ENCODE measurements at regions not wholly inside any gene's neighbourhood (a gene's known extent, or its start where the extent isn't known, plus 50 kb on each side); places are given as distances from the start of the nearest gene placed in this dataset.
"Not testable (repeated sequence)": the region's sequence is repeated elsewhere in the genome, so short reads cannot be mapped to it uniquely, and the experiment has no call there.

DNA sequence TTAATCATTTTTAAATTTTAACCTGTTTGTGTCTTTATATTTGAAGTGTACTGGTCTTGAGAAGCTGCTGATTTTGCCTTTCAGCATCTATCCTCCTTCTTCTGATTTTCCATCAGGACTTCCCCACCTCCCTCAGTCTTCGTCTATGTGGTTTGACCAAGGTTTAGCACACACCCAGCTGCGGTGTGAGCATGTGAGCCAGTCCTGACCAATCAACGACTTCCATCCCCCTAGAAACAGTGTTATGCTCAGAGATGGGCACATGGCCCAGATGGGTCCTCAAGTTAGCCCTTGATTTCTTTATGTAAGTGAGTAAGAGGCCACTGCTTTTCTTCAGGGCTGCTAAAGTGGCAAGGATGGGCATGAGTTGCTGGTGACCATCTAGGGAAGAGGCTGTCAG lies 190.8 kb downstream of the MATN1 start:
- Mint-ChIP-seq H3K27me3 (peaks cover 11% of the 10 kb centered on the region), H3K4me3 (no peak overlapping the region), H3K27ac (no peak overlapping the region), H3K36me3 (ENCODE audit: low read depth) (no peaks in the 10 kb centered on the region), H3K9me3 (no peaks in the 10 kb centered on the region), H3K4me1 (no peaks in the 10 kb centered on the region)
- intact Hi-C loops (cut with micrococcal nuclease): no loop called here
- DNase-seq: no peak

DNA sequence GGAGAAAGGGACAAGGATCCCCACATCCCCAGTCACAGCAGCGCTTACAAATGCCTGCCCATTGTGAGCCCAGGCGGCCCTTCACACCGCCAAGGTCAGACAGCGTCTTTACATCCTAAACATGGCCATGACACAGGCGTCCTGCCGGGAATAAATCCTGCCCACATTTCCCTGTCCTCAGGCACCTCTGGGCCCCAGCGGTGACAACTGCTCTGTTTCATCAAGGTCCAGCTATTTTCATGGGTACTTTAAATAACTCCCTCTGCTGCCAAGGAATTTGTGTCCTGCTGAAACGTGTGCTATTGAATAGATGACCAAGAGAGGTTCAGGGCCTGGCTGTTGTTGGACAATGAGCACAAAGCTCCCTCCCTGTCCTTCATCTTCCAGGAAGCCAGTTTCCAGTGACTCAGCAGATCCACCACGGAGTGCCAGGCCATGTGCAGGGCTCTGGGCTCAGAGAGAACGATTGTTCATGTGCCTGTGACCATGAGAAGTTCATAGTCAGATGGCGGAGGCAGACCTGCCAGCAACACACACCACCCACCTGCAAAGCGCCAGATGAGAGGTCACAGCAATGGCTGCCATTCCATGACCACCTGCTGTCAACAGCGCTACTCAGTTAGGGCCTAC lies 195.8 kb downstream of the MATN1 start:
- no peaks in the 10 kb centered on the region for H3K4me1 Mint-ChIP-seq
- no peak overlapping the region for H3K27ac Mint-ChIP-seq
- no peak overlapping the region for H3K4me3 Mint-ChIP-seq
- intact Hi-C loops (cut with micrococcal nuclease): no loop called here
- no peaks in the 10 kb centered on the region for H3K9me3 Mint-ChIP-seq
- H3K36me3 Mint-ChIP-seq (ENCODE audit: low read depth): no peaks in the 10 kb centered on the region
- no peak for DNase-seq
- H3K27me3 Mint-ChIP-seq: peaks cover 9% of the 10 kb centered on the region

DNA sequence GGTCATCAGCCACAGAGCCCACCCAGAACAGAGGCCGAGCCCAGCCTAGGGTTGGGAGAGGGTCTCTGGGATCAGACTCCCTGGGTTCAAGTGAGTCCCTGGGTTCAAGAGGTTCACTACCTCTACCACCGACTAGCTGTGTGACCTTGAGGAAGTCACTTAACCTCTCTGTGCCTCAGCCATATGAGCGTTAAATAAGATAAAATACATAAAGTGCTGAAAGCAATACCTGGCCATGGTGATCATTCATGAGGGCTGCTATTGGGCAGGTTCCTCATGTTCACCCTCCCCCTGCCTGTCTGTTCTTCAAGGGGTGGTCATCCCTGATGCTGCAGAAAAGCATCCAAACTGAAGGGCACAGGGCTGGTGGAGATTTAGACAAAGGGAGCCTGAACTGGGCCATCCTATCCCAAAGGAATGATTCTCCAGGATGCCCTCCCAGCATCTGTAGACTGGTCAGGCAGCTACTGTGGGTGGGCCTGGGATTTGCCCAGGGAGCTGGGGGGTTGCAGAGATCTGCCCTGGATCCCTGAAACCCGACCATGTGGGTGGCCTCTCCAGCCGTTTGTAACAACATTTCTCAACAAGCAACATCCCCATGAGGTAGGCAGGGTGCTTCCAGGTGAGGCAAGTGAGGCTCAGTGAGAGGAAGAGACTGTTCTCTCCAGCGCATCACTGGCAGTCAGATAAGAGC lies 196.6 kb downstream of the MATN1 start:
- Mint-ChIP-seq H3K4me1 (no peaks in the 10 kb centered on the region), H3K9me3 (no peaks in the 10 kb centered on the region), H3K27me3 (peaks cover 8% of the 10 kb centered on the region), H3K36me3 (ENCODE audit: low read depth) (no peaks in the 10 kb centered on the region), H3K27ac (no peak overlapping the region), H3K4me3 (no peak overlapping the region)
- intact Hi-C loops (cut with micrococcal nuclease): no loop called here
- DNase-seq: no peak

DNA sequence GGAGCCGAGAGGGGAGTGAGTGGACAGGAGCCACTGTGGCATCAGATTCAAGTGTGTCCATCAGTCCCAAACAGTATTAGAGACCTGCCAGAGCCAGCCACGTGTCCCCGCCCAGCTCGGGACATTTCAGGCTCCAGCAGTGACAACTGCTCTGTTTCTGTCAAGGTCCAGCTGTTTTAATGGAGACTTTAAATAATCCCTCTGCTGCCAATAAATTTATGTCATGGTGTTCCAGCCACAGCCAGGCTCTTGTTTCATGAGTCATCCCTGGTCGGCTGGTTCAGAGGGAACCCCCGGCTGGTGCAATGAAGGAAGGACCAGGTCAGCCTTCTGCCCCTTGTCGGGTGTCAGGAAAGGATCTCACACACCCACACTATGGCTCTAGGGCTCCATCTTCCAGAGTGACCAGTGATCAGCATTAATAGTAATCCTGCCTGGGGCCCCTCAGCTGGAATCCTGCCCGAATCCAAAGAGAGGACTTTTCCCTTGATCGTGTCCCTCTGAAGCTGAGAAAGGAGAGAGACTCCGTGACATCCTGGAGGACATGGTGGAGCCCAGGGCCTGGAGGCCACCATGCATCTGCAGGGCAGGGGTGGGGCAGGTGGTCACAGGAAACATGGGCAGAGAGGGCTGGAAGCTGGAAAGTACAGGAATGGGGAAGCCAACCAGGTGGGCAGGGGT lies 197.3 kb downstream of the MATN1 start:
- Mint-ChIP-seq H3K9me3 (no peaks in the 10 kb centered on the region), H3K4me1 (no peaks in the 10 kb centered on the region), H3K4me3 (no peak overlapping the region), H3K27me3 (peaks cover 7% of the 10 kb centered on the region), H3K36me3 (ENCODE audit: low read depth) (no peaks in the 10 kb centered on the region), H3K27ac (no peak overlapping the region)
- intact Hi-C loops (cut with micrococcal nuclease): no loop called here
- DNase-seq: no peak

- no peak overlapping the region for H3K4me3 Mint-ChIP-seq
- no peaks in the 10 kb centered on the region for H3K4me1 Mint-ChIP-seq
- H3K9me3 Mint-ChIP-seq: no peaks in the 10 kb centered on the region
- no peak for DNase-seq
- intact Hi-C loops (cut with micrococcal nuclease): no loop called here
- H3K36me3 Mint-ChIP-seq (ENCODE audit: low read depth): no peaks in the 10 kb centered on the region
- H3K27ac Mint-ChIP-seq: no peak overlapping the region
- H3K27me3 Mint-ChIP-seq: peaks cover 5% of the 10 kb centered on the region
Measured at GRCh38 chr1:30525631-30525970, 197.8 kb downstream of the MATN1 start.

DNA sequence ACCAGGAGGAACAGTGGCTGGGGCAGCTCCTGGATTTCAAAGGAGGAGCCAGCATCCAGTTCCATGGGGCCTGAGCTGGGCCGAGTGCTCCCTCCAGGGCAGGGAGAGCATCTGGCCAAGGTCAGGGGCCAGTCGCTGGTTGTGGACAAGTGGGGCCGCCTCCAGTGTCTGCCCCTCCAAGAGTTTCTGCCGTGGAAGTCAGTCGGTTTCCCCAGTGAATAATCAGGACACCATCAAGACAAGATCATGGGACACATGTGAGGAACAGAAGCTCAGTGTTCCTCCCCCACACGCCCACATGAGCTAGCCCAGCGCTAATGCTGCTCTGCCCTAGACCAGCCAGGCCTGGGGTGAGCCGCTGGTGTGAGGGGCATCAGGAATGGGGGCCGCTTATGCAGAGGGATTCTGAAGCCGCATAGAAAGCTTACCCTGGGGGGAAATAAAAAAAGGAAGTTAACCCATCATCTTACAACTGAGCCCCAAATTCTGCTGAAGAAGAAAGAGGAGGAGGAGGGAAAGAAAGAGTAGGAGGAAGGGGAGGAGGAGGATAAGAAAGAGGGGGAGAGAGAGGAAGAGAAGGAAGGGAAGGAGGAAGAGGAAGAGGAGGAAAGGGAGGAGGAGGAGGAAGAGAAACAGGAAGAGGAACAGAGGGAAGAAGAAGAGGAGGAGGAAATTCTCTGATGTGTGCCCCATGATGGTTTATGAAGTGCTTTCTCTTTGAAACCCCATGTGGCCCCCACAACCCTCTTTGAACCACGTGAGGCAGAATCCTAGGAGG lies 198.4 kb downstream of the MATN1 start:
- Mint-ChIP-seq H3K27me3 (peaks cover 4% of the 10 kb centered on the region), H3K27ac (no peak overlapping the region), H3K36me3 (ENCODE audit: low read depth) (no peaks in the 10 kb centered on the region), H3K4me3 (no peak overlapping the region), H3K9me3 (no peaks in the 10 kb centered on the region), H3K4me1 (no peaks in the 10 kb centered on the region)
- intact Hi-C loops (cut with micrococcal nuclease): no loop called here
- DNase-seq: no peak

GRCh38 chr1:30524025-30524555 lies 199.3 kb downstream of the MATN1 start:
- H3K27ac Mint-ChIP-seq; H3K36me3 Mint-ChIP-seq (ENCODE audit: low read depth); DNase-seq; H3K9me3 Mint-ChIP-seq; H3K4me3 Mint-ChIP-seq; H3K27me3 Mint-ChIP-seq; intact Hi-C loops (cut with micrococcal nuclease); H3K4me1 Mint-ChIP-seq: not testable (repeated sequence)

DNA sequence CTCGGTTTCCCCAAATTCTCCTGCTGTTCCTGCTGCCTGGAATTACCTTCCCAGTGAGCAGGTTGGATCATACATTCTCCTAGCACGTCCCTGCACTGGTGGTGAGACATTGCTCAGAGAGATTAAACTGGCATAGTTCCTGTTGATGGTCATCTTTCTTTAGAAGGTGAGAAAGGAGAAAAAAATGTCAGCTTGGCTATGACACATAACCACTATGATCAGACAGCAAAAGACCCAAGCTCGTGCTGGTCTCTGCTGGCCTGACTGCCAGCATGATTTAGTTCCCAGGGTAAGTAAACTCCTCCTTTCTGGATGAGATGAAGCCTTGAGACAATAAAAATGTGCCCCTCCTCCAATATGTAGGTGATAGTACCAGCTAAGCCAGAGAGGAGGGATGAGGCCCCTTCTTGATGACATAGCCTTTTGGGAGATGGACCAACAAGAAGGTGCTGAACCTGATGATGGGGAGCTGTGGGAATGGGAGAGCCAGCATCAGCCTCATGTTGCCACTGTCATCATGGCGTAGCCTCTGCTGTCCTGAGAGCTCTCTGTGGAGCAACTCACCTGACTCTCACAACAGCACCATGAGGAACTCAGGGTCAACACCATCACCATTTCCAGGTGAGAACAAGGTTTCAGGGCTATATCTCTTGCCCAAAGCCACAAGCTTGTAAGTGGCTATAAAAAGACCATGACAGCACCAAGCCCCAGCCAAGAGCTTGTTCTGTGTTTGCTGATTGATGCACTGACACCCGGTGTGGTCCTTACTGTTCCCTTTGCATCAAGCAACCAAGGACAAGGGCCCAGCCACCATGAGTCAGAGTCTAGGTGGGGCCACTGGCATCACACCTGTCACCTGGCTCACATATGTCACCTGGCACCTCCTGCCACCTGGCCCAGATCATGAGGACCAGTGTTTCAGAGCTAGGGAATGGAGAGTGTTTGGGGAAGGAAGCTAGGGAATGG lies 200.0 kb downstream of the MATN1 start:
- H3K4me3 Mint-ChIP-seq: no peak overlapping the region
- intact Hi-C loops (cut with micrococcal nuclease): no loop called here
- DNase-seq: no peak

DNA sequence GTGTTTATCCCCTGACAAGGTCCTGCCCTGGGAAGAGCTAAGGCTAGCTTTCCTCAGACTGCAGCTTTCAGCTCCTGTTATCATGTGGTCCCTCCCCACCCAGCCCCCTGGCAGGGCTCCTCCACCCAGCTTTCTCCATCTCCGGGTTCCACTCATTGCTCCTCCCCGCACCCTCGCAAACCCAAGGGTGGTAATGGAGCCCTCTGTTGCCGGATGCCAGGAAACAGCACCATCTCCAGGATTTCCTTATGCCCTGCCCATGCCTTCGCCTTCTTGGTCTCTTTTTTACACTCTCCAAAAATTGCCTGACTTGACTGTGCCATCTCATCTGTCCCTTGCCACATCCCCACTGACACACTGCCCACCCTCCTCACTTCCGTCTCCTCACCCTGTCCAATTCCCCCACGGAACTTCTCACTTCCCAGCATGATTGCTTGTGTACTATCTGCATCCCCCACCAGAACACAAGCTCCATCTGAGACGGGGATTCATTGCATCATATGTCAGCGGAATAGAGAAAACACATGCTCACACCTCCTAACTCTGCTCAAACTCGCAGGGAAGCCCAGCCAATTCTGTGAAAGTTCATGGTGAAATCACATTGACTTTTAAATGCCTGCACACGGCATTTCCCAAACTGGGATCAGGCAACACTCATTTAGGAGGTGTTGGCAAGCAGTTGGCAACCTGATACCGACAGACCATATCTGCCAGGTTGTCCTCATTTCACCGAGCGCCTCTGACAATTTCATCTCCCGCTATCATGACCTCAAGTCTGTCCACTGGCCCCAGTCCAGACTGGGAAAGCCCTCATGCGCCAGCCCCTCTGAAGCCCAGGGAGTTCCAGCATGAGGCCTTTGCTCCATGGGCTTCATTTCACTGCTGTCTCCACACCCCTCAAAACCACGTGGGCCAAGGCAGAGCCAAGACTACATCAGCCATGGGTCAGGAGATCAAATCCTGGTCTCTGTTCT lies 201.1 kb downstream of the MATN1 start:
- H3K4me1 Mint-ChIP-seq: no peaks in the 10 kb centered on the region
- H3K9me3 Mint-ChIP-seq: no peaks in the 10 kb centered on the region
- H3K36me3 Mint-ChIP-seq (ENCODE audit: low read depth): no peaks in the 10 kb centered on the region
- no peak overlapping the region for H3K4me3 Mint-ChIP-seq
- peaks cover 4% of the 10 kb centered on the region for H3K27me3 Mint-ChIP-seq
- DNase-seq: no peak
- no peak overlapping the region for H3K27ac Mint-ChIP-seq
- intact Hi-C loops (cut with micrococcal nuclease): no loop called here

More for the DNA sequence above, 200.0 kb downstream of the MATN1 start:
- no peak overlapping the region for H3K27ac Mint-ChIP-seq
- H3K36me3 Mint-ChIP-seq (ENCODE audit: low read depth): no peaks in the 10 kb centered on the region
- no peaks in the 10 kb centered on the region for H3K4me1 Mint-ChIP-seq
- H3K27me3 Mint-ChIP-seq: peaks cover 4% of the 10 kb centered on the region
- no peaks in the 10 kb centered on the region for H3K9me3 Mint-ChIP-seq

- no peak for DNase-seq
- Mint-ChIP-seq H3K4me3 (no peak overlapping the region), H3K27me3 (peaks cover 4% of the 10 kb centered on the region), H3K4me1 (no peaks in the 10 kb centered on the region), H3K27ac (no peak overlapping the region), H3K36me3 (ENCODE audit: low read depth) (no peaks in the 10 kb centered on the region), H3K9me3 (no peaks in the 10 kb centered on the region)
- intact Hi-C loops (cut with micrococcal nuclease): no loop called here
Measured at GRCh38 chr1:30521261-30521865, 202.0 kb downstream of the MATN1 start.

GRCh38 chr1:30520476-30520875 lies 202.9 kb downstream of the MATN1 start:
- peaks cover 4% of the 10 kb centered on the region for H3K27me3 Mint-ChIP-seq
- H3K27ac Mint-ChIP-seq: no peak overlapping the region
- H3K36me3 Mint-ChIP-seq (ENCODE audit: low read depth): no peaks in the 10 kb centered on the region
- no peak overlapping the region for H3K4me3 Mint-ChIP-seq
- no peaks in the 10 kb centered on the region for H3K9me3 Mint-ChIP-seq
- H3K4me1 Mint-ChIP-seq: no peaks in the 10 kb centered on the region
- no peak for DNase-seq
- intact Hi-C loops (cut with micrococcal nuclease): no loop called here

DNA sequence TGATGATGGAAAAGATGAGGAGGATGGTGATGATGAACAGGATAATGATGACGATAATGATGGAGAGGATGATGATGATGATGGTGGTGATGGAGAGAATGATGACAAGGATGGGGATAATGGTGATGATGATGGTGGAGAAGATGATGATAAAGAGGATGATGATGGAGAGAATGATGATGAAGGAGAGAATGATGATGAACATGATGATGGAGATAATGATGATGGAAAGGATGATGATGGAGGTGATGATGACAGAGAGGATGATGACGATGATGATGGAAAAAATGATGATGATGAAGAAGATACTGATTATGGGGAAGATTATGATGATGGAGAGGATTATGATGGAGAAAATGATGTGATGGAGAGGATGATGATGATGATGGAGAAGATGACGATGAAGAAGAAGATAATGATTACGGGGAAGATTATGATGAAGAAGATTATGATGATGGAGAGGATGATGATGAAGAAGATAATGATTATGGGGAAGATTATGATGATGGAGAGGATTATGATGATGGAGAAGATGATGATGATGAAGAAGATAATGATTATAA lies 204.1 kb downstream of the MATN1 start:
- DNase-seq: no peak
- Mint-ChIP-seq H3K27me3 (peaks cover 4% of the 10 kb centered on the region), H3K4me3 (no peak overlapping the region), H3K36me3 (ENCODE audit: low read depth) (no peaks in the 10 kb centered on the region), H3K9me3 (no peaks in the 10 kb centered on the region), H3K27ac (no peak overlapping the region), H3K4me1 (no peaks in the 10 kb centered on the region)
- intact Hi-C loops (cut with micrococcal nuclease): no loop called here

Data from activated CD4-positive, alpha-beta T cell treated with anti-CD3 and anti-CD28 coated beads, Interleukin-2, amount 10 ng/mL, durations not matched to agents 24 days and 14 days (primary cell).